ENCODE measurements at regions not wholly inside any gene's neighbourhood (a gene's known extent, or its start where the extent isn't known, plus 50 kb on each side); places are given as distances from the start of the nearest gene placed in this dataset.

GRCh38 chr4:66108898-66109297 lies 438.6 kb upstream of the EPHA5 start:
- DNase-seq (ENCODE audit: low read depth in 3 of 3, low spot score in 2 of 3): no peak

- no peak for DNase-seq (ENCODE audit: low read depth in 3 of 3, low spot score in 2 of 3)
These were observed 426.9 kb upstream of the EPHA5 start for GRCh38 chr4:66097218-66097617.

- no peak for DNase-seq (ENCODE audit: low read depth in 3 of 3, low spot score in 2 of 3)
These were observed 424.8 kb upstream of the EPHA5 start for GRCh38 chr4:66095065-66095464.

- DNase-seq (ENCODE audit: low read depth in 3 of 3, low spot score in 2 of 3): no peak
These were observed 423.8 kb upstream of the EPHA5 start for GRCh38 chr4:66094070-66094469.

- DNase-seq (ENCODE audit: low read depth in 3 of 3, low spot score in 2 of 3): no peak
These were observed 421.5 kb upstream of the EPHA5 start for GRCh38 chr4:66091786-66092185.

- DNase-seq (ENCODE audit: low read depth in 3 of 3, low spot score in 2 of 3): no peak
These were observed 403.7 kb upstream of the EPHA5 start for GRCh38 chr4:66073961-66074360.

GRCh38 chr4:66071911-66072310 lies 401.6 kb upstream of the EPHA5 start:
- no peak for DNase-seq (ENCODE audit: low read depth in 3 of 3, low spot score in 2 of 3)

- no peak for DNase-seq (ENCODE audit: low read depth in 3 of 3, low spot score in 2 of 3)
These were observed 392.6 kb upstream of the EPHA5 start for GRCh38 chr4:66062921-66063320.

- no peak for DNase-seq (ENCODE audit: low read depth in 3 of 3, low spot score in 2 of 3)
These were observed 391.8 kb upstream of the EPHA5 start for GRCh38 chr4:66062044-66062443.

- DNase-seq (ENCODE audit: low read depth in 3 of 3, low spot score in 2 of 3): no peak
These were observed 389.3 kb upstream of the EPHA5 start for GRCh38 chr4:66059556-66059955.

- no peak for DNase-seq (ENCODE audit: low read depth in 3 of 3, low spot score in 2 of 3)
These were observed 388.8 kb upstream of the EPHA5 start for GRCh38 chr4:66059136-66059535.

GRCh38 chr4:66055999-66056398 lies 385.7 kb upstream of the EPHA5 start:
- DNase-seq (ENCODE audit: low read depth in 3 of 3, low spot score in 2 of 3): no peak

- no peak for DNase-seq (ENCODE audit: low read depth in 3 of 3, low spot score in 2 of 3)
These were observed 382.1 kb upstream of the EPHA5 start for GRCh38 chr4:66052426-66052825.

GRCh38 chr4:66048861-66049260 lies 378.6 kb upstream of the EPHA5 start:
- DNase-seq (ENCODE audit: low read depth in 3 of 3, low spot score in 2 of 3): no peak

- no peak for DNase-seq (ENCODE audit: low read depth in 3 of 3, low spot score in 2 of 3)
These were observed 375.6 kb upstream of the EPHA5 start for GRCh38 chr4:66045913-66046312.

- DNase-seq (ENCODE audit: low read depth in 3 of 3, low spot score in 2 of 3): no peak
These were observed 365.4 kb upstream of the EPHA5 start for GRCh38 chr4:66035701-66036100.

- DNase-seq (ENCODE audit: low read depth in 3 of 3, low spot score in 2 of 3): no peak
These were observed 364.4 kb upstream of the EPHA5 start for GRCh38 chr4:66034671-66035070.

- DNase-seq (ENCODE audit: low read depth in 3 of 3, low spot score in 2 of 3): no peak
These were observed 364.0 kb upstream of the EPHA5 start for GRCh38 chr4:66034262-66034661.

- no peak for DNase-seq (ENCODE audit: low read depth in 3 of 3, low spot score in 2 of 3)
These were observed 362.3 kb upstream of the EPHA5 start for GRCh38 chr4:66032571-66032970.

GRCh38 chr4:66028668-66029067 lies 358.4 kb upstream of the EPHA5 start:
- DNase-seq (ENCODE audit: low read depth in 3 of 3, low spot score in 2 of 3): no peak

GRCh38 chr4:66023061-66023460 lies 352.8 kb upstream of the EPHA5 start:
- DNase-seq (ENCODE audit: low read depth in 3 of 3, low spot score in 2 of 3): no peak

- DNase-seq (ENCODE audit: low read depth in 3 of 3, low spot score in 2 of 3): no peak
These were observed 347.4 kb upstream of the EPHA5 start for GRCh38 chr4:66017671-66018070.

- no peak for DNase-seq (ENCODE audit: low read depth in 3 of 3, low spot score in 2 of 3)
These were observed 346.0 kb upstream of the EPHA5 start for GRCh38 chr4:66016240-66016639.
